PC-9 (cell line): ENCODE measurements at regions not wholly inside any gene's neighbourhood (a gene's known extent, or its start where the extent isn't known, plus 50 kb on each side); places are given as distances from the start of the nearest gene placed in this dataset.

Source experiments
- EZH2 ChIP-seq: fragments of 200-600 bp; sonication (generic); IDR thresholded peaks from 2 replicates; pipeline ENCODE4 v1.8.0; 2017; ENCODE audit warnings: antibody characterized with exemption, low read depth
- TF ChIP-seq, protein P1 (sequence below): fragments of 200-600 bp; sonication (generic); conservative IDR thresholded peaks from 2 replicates; pipeline ENCODE4 v1.6.1; 2017; ENCODE audit warnings: mixed run types, antibody characterized with exemption, mild to moderate bottlenecking, moderate library complexity

DNA sequence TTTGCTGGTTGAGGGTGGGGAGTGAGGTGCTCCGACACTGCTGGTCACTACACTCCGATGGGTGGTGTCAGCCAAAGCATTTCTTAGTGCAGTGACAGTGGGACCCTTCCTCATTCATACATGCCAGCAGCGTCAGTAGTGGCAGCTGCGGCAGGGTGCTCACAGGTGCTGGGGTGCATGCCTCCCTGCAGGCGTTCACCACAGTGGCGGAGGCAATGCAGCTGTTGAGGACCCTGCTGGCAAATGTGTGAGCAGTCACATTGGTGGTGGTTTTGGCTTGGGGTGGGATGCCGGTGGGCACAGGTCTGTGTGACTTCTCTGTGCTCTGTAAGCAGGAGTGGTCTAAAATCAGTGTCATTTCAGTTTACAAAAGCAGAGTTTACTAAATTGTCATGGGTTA is 464.6 kb downstream of the FUT8 start:
- TF ChIP-seq EZH2 = no peak
- TF ChIP-seq, protein P1, sequence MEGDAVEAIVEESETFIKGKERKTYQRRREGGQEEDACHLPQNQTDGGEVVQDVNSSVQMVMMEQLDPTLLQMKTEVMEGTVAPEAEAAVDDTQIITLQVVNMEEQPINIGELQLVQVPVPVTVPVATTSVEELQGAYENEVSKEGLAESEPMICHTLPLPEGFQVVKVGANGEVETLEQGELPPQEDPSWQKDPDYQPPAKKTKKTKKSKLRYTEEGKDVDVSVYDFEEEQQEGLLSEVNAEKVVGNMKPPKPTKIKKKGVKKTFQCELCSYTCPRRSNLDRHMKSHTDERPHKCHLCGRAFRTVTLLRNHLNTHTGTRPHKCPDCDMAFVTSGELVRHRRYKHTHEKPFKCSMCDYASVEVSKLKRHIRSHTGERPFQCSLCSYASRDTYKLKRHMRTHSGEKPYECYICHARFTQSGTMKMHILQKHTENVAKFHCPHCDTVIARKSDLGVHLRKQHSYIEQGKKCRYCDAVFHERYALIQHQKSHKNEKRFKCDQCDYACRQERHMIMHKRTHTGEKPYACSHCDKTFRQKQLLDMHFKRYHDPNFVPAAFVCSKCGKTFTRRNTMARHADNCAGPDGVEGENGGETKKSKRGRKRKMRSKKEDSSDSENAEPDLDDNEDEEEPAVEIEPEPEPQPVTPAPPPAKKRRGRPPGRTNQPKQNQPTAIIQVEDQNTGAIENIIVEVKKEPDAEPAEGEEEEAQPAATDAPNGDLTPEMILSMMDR = no peak
